ENCODE measurements at regions not wholly inside any gene's neighbourhood (a gene's known extent, or its start where the extent isn't known, plus 50 kb on each side); places are given as distances from the start of the nearest gene placed in this dataset.

GRCh38 chr13:50649211-50649610, 194.3 kb downstream of the DLEU7 start:
- TF ChIP-seq POLR2A (IDR thresholded peaks at IDR 0.05) = no peak
- no peak for TF ChIP-seq CTCF (IDR thresholded peaks at IDR 0.05)
- TF ChIP-seq POLR2AphosphoS5 (IDR thresholded peaks at IDR 0.05) = no peak
- TF ChIP-seq EP300 (IDR thresholded peaks at IDR 0.05) = no peak
